Sciatic nerve (tissue), 2 donors: ENCODE measurements at regions not wholly inside any gene's neighbourhood (a gene's known extent, or its start where the extent isn't known, plus 50 kb on each side); places are given as distances from the start of the nearest gene placed in this dataset.
"Not testable (repeated sequence)": the region's sequence is repeated elsewhere in the genome, so short reads cannot be mapped to it uniquely, and the experiment has no call there.

ENCODE experiments used
- ATAC-seq: fragments of 200-7000 bp; cut with Tn5 transposase; one replicate; pipeline ENCODE4 v1.9.1; 2020; ENCODE audit warnings: mild to moderate bottlenecking, moderate library complexity
- DNase-seq: peaks from one replicate; pipeline ENCODE4 v3.0.0-alpha.2; 2020; ENCODE audit warnings: low spot score
- intact Hi-C: fragments of 100-400 bp; cut with DNase I; formaldehyde crosslinking; loops from one replicate; pipeline ENCODE4 v1.14.2; 2022
- donor health status: DM: no; HTN: no; CAD: no.
- donor health status: DM: no; HTN: no; CAD: no.

DNA sequence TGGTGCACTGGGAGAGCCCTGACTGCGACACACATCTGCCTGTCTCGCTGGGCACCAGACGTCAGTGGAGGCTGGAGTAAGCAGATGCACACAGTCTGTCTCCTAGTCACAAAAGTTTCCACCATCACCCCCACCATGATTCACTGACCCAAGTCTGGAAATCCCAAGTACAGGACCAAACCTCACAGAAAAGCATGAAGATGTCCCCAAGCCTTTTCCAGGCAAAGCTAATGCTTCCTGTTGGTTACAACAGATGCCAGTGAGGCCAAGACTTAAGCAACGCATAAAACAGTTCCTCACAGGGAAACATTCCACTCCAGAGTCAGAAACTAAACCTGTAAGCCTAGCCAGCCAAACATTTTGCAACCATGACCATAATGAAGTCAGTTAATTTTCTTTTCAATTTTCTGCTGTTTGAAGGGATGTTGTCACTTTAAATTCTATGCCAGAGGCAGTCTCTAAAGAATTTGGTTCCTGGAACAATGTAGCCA, 259.3 kb upstream of the SLC30A5 start:
- DNase-seq (no peak), ATAC-seq (peak; percentile 82)
- intact Hi-C loops, result no loop called here

DNA sequence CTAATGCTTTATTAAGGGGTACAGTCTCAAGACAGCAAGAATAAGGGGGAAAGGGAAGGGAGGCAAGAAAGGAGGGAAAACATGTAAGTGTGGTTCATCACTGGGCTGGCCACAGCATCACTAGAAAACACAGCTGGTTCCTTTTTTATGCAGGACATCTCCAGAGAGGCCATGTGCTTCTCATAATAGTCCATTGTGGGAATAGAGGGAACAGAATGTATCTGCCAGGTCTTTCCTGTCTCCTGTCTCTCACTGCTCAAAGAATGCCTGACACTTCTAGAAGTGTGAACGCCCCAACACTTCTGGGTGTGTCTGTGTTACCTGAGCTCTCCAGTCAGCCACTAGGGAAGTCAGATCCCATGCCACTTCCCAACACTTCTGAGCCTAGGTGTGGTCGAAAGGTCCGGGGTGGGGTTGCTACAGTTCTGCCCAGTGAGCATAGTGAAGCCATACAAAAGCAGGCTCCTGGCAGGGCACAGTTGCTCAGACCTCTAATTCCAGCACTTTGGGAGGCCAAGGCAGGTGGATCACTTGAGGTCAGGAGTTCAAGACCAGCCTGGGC, 255.6 kb upstream of the SLC30A5 start:
- ATAC-seq (peak; percentile 70), DNase-seq (no peak)
- intact Hi-C loops, result no loop called here

DNA sequence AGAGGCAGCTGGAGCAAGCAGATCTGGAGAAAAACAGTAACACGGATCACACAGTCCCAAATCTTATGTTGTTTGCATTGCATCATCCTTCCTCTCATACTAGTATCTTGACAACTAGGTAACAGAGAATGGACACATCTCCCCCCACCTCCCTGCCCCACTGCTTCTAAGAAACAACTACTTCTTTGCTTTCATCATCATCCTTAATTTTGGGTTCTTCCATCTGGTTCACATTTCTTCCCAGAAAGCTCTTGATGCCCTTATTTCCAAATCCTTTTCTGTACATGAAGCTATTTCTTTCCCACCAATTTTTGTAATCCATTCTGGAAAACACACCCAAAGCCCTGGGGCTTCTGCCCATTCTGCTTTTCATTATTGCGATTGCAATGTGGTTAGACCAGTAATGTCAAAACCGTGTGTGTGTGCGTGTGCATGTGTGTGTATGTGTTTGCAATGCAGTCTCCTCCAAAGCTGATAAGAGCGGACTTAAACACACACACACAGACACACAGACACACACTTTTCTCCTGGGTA, 254.7 kb upstream of the SLC30A5 start:
- ATAC-seq, result peak; percentile 90
- intact Hi-C loops, result no loop called here
- DNase-seq, result peak; percentile 58

DNA sequence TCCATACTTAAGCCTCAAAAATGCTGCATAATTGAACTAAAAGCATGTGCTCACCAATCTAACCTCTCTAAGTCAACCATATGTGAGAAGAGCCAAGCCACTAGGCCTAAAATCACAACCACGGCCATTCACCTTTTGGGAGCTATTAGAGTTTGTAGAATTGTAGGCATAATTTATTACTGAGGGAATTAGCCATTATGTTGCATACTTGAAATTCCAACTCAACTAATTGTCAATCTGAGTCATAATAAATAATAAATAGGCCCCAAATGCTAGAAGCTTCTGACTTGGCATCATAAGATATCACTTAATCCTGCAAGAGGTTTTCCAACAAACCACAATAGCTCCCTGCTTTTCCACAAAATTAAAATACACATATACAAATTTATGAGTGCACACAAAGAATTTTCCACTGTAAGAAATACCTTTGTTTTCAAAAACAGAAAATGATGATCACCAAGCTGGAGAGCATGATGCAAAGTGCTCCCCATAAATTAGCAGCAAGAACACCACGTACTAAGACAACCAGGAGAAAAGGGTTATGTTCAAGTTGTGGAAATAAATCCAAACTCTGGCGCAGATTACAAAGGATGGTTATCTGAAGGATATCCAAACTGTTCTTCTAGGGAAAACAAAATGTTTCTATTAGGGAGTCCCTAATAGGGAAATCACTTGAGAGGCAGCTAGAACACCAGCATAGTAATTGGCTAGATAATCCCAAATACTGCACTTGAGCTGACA, 250.0 kb upstream of the SLC30A5 start:
- DNase-seq, result no peak
- no peak for ATAC-seq
- intact Hi-C loops, result no loop called here

DNA sequence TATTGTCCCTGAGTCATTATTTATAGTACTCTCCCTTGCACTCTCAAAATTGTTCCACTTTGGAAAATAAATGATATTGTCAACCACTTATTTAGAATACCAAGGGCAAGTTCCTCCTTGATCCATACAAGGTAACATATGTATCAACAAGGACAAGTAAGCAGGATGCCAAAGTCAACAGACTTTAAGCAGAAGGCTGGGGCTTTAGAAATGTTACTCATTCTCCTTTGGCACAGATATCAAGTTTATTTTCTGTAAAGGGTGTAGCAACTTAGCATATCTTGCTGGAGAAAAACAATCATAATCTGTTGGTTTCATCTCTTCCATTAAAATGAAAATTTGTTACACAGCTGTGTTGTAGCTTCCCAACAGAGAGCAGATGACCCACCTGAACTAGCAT, 248.7 kb upstream of the SLC30A5 start:
- intact Hi-C loops, result no loop called here
- ATAC-seq (no peak), DNase-seq (no peak)

DNA sequence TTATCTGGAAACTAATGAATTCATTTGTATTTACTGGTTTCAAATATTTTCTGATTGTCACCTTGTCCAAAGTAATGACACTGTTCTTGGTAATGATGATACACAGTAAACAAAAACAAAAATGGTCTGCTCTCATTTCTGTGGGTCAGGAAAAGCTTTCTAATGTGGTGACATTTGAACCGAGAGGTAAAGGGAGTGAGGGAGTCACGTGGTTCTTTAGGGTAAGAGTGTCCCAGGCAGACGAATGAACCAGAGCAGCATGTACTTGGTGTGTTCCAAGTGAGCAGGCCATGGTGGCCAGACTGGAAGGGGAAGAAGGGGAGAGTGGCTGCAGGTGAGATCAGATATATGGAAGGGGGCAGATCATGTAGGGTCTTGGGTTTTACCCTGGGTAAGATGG, 247.0 kb upstream of the SLC30A5 start:
- ATAC-seq, result no peak
- no peak for DNase-seq
- intact Hi-C loops, result no loop called here

DNA sequence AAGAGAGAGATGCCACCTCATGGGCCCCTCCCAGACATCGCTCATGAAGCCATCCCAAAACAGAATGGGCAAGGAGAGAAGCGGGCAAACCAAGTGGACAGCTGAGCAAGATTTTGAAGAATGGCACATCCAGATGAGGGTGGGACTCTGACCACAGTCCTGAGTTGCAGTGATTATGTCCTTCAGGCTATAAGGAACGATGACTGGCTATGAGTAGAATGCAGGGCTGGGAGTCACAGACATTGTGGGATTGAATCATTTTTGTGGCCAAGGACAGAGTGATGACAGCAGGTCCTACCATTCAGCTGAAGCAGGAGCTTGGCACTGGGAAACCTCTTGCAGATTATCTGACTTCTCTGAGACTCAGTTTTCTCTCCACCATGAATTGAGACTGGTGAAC, 245.7 kb upstream of the SLC30A5 start:
- DNase-seq (no peak), ATAC-seq (no peak)
- intact Hi-C loops, result no loop called here

DNA sequence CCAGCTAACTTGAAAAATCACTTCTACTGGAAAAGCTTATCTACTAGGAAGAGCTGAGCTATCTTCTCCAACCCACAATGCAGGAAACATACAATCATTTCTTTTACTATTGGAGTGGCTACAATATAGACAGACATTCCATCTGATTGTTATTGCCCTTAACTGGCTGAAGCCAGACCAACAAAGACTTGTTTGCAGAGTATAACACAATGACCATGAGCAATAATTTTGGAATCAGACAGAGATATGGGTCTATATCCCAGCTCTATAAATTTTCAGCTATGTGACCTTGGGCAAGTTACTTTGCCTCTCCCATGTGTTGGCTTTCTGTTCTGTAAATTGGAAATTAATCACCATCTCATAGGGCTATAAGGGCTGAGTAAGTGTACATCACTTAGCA, 244.7 kb upstream of the SLC30A5 start:
- DNase-seq, result no peak
- no peak for ATAC-seq
- intact Hi-C loops, result no loop called here

DNA sequence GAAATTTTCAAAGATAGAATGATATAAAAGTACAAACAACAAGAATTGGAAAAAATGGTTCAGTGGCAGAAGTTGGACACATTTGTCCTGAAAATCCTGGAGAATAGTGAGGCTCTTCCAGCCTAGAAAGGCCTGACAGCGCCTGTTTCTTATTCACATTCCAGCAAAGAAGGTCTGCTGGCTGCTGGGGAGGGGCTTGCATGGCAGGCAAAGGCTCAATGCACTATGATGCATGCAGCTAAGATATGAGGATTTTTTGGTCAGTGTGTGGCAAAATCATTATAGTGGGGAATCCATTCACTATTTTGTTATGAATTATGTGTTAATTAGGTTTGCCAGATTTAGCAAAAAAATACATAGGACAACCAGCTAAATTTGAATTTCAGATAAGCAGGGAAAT, 243.9 kb upstream of the SLC30A5 start:
- DNase-seq (no peak), ATAC-seq (no peak)
- intact Hi-C loops, result no loop called here

DNA sequence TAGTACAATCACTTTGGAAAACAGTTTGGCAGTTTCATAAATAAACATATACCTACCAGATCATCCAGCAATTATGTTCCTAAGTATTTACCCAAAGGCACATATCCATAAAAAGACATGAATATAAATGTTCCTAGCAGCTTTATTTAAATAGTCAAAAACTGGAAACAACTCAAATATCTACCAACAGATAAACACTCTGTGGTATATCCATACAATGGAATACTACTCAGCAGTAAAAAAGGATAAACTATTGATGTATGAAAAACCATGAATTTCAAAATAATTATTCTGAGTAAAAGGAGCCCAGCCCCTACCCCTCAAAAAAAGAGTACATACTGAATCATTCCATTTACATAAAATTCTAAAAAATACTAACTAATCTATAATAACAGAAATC, 232.7 kb upstream of the SLC30A5 start:
- no peak for DNase-seq
- intact Hi-C loops, result no loop called here
- no peak for ATAC-seq

DNA sequence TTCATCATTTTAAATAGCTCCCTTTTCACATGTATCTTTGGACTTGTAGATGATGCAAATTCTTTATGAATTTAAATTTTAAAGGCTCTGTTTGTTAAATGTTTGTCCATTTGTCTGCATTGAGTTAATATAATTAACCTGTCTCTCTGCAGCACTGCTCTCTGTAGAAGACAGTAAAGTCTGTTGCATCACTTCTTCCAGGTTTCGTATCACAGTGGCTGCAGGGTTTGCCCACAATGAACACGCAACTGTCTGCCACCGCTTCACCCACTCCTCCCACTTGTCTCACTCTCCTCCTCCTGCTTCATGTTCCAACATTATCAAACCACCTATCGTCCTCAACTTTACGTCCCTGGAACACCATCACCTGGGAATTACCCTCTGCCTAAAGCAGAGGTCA, 231.3 kb upstream of the SLC30A5 start:
- ATAC-seq (no peak), DNase-seq (no peak)
- intact Hi-C loops, result no loop called here

DNA sequence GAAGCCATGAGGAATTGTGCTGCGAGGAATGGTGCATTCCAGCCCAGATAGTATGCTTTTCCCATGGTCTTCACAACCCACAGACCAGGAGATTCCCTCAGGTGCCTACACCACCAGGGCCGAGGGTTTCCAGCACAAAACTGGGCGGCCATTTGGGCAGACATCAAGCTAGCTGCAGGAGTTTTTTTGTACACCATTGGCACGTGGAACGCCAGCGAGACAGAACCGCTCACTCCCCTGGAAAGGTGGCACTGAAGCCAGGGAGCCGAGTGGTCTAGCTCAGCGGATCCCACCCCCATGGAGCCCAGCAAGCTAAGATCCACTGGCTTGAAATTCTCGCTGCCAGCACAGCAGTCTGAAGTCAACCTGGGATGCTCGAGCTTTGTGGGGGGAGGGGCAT, 228.6 kb upstream of the SLC30A5 start:
- DNase-seq, intact Hi-C loops, ATAC-seq: not testable (repeated sequence)

DNA sequence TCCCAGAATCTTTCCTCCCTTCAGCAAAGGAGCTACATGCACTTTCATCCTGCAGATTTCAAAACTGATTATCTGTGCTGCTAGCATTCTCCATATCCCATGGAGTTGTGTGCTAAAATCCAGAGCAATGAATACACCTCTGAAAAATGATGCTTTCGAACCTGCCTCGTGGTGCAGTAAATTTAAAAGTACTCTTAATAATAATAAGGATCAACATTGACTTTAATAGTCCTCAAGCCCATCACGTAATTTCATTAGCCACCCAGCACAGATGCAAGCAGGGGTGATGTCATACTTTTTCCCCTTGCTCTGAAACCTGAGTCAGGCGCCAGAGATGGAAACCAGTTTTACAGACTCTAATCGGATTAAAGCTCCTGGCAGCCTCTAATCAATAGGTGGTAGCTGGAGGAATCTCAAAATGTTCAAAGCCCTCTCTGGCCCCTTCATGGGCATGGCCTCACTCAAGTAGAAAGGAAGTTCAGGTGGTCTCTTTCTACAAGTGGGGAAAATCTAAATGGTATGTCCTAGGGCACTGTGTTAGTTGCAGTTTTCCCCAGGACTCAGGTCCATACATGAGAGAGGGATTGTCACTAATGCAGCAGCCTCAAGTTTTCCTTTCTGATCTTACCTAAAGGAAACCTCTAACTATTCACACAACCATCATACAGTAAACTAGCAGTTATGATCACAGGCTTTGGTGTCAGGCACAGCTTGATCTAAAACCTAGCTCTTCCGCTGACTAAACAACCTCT, 221.6 kb upstream of the SLC30A5 start:
- DNase-seq, result no peak
- intact Hi-C loops, result no loop called here
- ATAC-seq, result no peak

DNA sequence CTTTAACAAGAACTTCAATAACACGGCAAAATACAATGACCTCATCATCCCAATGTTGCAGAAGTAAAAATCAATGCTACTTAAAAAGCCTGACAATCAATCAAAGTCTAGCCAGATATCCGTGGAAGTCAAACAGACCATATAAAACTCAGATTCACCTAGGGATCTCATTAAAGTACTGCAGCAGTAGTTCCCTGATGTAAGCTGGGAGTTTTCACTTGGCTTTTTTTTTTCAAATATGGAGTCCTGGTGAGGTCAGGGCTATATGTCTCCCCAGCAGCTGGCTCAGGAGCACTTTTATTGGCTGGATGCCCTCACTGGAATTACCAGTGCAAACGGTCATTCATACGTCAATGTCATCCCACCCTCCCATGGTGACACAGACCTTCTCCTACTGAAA, 220.6 kb upstream of the SLC30A5 start:
- DNase-seq, result no peak
- no peak for ATAC-seq
- intact Hi-C loops, result no loop called here

DNA sequence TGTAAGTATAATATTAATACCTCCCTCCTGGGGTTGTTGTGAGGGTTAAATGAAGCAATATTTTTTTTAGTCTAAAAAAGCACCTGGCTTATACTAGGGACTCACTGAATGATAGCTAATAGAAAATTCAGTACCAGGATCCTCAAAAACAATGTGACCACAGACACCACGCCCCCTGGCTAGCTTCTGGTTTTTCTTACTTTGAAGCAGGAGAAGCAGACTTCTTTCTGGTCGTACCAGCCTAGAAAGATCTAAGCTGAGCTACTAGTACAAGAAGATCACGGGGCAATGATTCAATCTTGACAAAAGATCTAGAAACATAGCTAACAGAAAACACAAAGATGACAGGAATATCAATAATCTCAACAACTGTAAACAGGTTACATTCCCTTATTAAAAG, 218.5 kb upstream of the SLC30A5 start:
- DNase-seq, result no peak
- intact Hi-C loops, result no loop called here
- ATAC-seq, result no peak

DNA sequence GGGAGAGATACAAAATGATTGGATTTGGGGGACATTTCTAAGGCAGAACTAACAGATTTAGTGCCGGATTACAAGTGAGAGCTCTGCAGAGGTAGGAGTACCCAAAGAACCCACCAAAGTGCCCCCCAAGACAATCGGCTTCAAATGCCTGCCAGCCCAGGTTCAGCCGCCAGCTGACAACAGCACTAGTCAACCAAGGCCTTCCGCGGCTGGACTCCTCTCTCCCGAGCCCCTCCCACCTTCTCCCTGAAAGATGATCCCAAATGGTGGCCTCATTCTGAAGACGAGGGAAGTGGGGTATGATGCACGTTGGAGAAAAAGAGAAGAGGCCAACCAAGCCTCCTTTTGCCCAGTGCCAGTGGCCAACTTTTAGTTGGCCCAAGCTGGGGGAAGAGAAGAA, 210.4 kb upstream of the SLC30A5 start:
- ATAC-seq (no peak), DNase-seq (no peak)
- intact Hi-C loops, result no loop called here

DNA sequence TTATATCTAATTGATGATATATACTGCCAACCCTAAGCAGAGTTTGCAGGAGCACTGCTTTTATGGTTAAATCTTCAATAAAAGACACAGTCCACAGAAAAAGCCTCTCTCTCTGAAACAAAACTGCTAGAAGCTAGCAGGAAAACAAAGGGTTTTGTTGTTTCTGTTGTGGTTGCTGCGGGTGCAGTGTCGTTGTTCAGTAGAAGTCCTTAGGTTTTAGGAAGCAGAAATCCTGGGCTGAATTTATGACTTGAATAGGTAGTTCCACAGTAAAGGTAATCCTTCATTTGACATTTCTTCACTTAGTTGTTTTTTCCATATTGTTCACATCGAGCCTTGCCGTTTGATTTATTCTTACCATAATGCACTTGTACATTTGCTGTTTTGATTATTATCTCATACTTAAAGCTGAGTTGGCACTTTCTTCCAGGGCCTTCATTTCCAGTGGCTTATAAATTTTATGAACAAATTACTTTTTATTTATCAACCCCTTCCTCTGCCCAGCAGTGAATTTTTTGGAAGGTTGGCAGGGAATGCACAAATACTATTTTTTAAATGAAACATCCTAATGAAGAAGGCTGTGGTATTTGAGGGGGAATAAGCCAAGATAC, 209.6 kb upstream of the SLC30A5 start:
- ATAC-seq, result no peak

DNA sequence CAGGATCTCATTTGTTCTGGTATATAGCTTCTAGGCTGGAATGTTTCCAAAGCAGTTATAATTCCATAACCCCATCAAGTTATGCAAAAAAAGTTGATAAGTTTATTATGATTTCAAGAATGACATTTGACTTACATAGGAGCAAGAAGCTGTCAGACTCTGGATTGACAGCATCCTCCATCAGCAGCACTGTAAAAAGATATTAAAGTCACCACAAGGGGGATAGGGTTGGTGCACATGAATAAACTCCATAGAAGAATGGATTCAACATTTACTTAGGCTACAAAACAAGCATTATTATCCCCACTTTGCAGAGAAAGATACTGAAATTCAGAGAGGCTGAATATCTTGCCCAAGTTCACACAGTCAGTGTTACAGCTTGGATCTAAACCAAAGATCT, 208.9 kb upstream of the SLC30A5 start:
- DNase-seq (no peak), ATAC-seq (no peak)
- intact Hi-C loops, result no loop called here

More for the DNA sequence above, 209.6 kb upstream of the SLC30A5 start:
- no peak for DNase-seq
- intact Hi-C loops, result no loop called here

DNA sequence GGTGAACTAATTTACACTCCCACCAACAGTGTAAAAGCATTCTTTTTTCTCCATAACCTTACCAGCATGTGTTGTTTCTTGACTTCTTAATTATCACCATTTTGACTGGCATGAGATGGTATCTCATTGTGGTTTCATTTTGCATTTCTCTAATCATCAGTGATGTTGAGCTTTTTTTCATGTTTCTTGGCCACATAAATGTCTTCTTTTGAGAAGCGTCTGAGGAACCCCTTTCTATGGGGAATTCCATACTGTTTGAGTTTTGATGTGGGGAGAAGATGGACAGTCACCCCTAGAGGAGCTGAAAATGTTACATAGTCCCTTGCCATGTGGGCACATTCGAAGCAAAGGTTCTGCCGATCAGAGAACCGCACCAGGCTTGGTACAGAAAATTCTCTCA, 207.0 kb upstream of the SLC30A5 start:
- no peak for DNase-seq
- ATAC-seq, result no peak
- intact Hi-C loops, result no loop called here

DNA sequence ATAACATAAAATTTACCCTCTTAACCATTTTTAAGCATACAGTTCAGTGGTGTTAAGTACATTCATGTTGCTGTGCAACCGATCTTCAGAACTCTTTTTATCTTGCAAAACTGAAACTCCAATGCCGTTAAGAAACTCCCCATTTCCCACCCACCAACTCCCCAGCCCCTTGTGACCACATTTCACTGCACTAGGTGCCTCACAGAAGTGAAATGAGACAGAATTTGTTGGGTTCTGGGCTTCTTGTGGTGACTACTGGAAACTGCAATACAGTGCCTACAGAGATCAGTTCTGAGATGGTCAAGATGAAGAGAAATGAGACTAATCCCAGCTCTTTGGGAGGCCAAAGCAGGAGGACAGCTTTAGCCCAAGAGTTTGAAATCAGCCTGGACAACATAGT, 202.1 kb upstream of the SLC30A5 start:
- no peak for DNase-seq
- intact Hi-C loops, result no loop called here
- ATAC-seq, result no peak
